H1 (cell line): ENCODE measurements at regions not wholly inside any gene's neighbourhood (a gene's known extent, or its start where the extent isn't known, plus 50 kb on each side); places are given as distances from the start of the nearest gene placed in this dataset.

Experiments
- CTCF ChIA-PET: fragments of 300-600 bp; sonication (Branson Sonifier 250); formaldehyde crosslinking; loops from one replicate; lab custom pipeline; 2021; ENCODE audit not compliant: partially characterized antibody; lab: Charles Lee
- POLR2A ChIA-PET: fragments of 300-600 bp; sonication (Branson Sonifier 250); formaldehyde crosslinking; loops from one replicate; lab custom pipeline; 2021; ENCODE audit warnings: inconsistent platforms; ENCODE audit not compliant: partially characterized antibody; lab: Charles Lee
- DNase-seq, 2 experiments: peaks; one replicate each; pipeline versions ENCODE4 v3.0.0 to v3.0.0-alpha.2; 2010 to 2022; ENCODE audit warnings: low spot score in 2 of 2, low read depth in 1 of 2, mixed read lengths in 1 of 2
- FAIRE-seq: peaks from 2 replicates; lab custom pipeline; 2011; peaks lifted over from hg19 to GRCh38; lab: Jason Lieb, UNC
- H2AFZ ChIP-seq: 2 replicates; pipeline ENCODE4 v1.8.1; 2012; ENCODE audit warnings: low read length, inconsistent platforms
- H2AK5ac ChIP-seq: 2 replicates; pipeline ENCODE4 v1.6.1; 2013; ENCODE audit warnings: low read depth, low read length
- H2BK120ac ChIP-seq: replicated peaks from 2 replicates; pipeline ENCODE3; 2013; ENCODE audit warnings: low read depth, low read length, inconsistent platforms
- H2BK12ac ChIP-seq: 2 replicates; pipeline ENCODE4 v1.6.1; 2013; ENCODE audit warnings: low read depth, low read length
- H2BK15ac ChIP-seq: 2 replicates; pipeline ENCODE4 v1.6.1; 2013; ENCODE audit warnings: low read length
- H2BK20ac ChIP-seq: 2 replicates; pipeline ENCODE4 v1.6.1; 2013; ENCODE audit warnings: low read length
- H2BK5ac ChIP-seq: 2 replicates; pipeline ENCODE4 v1.6.1; 2013; ENCODE audit warnings: low read depth, low read length
- H3K14ac ChIP-seq: 2 replicates; pipeline ENCODE4 v1.6.1; 2013; ENCODE audit warnings: inconsistent platforms; ENCODE audit not compliant: insufficient read length
- H3K18ac ChIP-seq: 2 replicates; pipeline ENCODE4 v1.6.1; 2013; ENCODE audit warnings: low read length; ENCODE audit errors: extremely low read depth
- H3K23ac ChIP-seq: 2 replicates; pipeline ENCODE4 v1.6.1; 2013; ENCODE audit warnings: inconsistent platforms; ENCODE audit not compliant: insufficient read length
- H3K23me2 ChIP-seq: 2 replicates; pipeline ENCODE4 v1.6.1; 2013; ENCODE audit warnings: low read depth, low read length
- H3K27ac ChIP-seq: 2 replicates; pipeline ENCODE4 v1.6.1; 2011; ENCODE audit warnings: low read depth, low read length, inconsistent platforms
- H3K27me3 ChIP-seq, 4 experiments: replicated peaks in 1 of 4; 1 replicate in 1 of 4; 2 replicates in 3 of 4; pipeline versions ENCODE4 v1.6.1 to v1.8.1; 2011 to 2013; ENCODE audit warnings: low read length in 3 of 4, mild to moderate bottlenecking in 3 of 4, inconsistent platforms in 2 of 4, mixed read lengths in 2 of 4, moderate library complexity in 1 of 4; ENCODE audit not compliant: control insufficient read depth in 3 of 4, insufficient read depth in 3 of 4; ENCODE audit errors: extremely low read depth in 1 of 4
- H3K36me3 ChIP-seq, 4 experiments: 2 replicates each; pipeline versions ENCODE4 v1.6.1 to v1.8.1; 2011 to 2013; ENCODE audit warnings: mild to moderate bottlenecking in 4 of 4, low read length in 3 of 4, moderate library complexity in 2 of 4, control low read depth in 1 of 4, inconsistent platforms in 1 of 4; ENCODE audit not compliant: insufficient read depth in 4 of 4, control insufficient read depth in 2 of 4
- H3K4ac ChIP-seq: replicated peaks from 2 replicates; pipeline ENCODE3; 2013; ENCODE audit warnings: low read length, low read depth, mixed read lengths, inconsistent platforms; ENCODE audit not compliant: insufficient read length
- H3K4me1 ChIP-seq, 4 experiments: replicated peaks in 1 of 4; 1 replicate in 1 of 4; 2 replicates in 3 of 4; pipeline versions ENCODE4 v1.6.1 to v1.8.1; 2011 to 2013; ENCODE audit warnings: low read length in 3 of 4, inconsistent platforms in 2 of 4, mixed read lengths in 1 of 4; ENCODE audit not compliant: insufficient read depth in 4 of 4, control insufficient read depth in 3 of 4
- H3K4me2 ChIP-seq, 2 experiments: 2 replicates each; pipeline versions ENCODE4 v1.6.1 to v1.8.1; 2011 to 2013; ENCODE audit warnings: low read depth in 2 of 2, low read length in 2 of 2, control low read depth in 1 of 2, inconsistent platforms in 1 of 2, mild to moderate bottlenecking in 1 of 2; ENCODE audit not compliant: insufficient read depth in 1 of 2
- H3K4me3 ChIP-seq, 4 experiments: fragments of 200-600, 300-600 bp in 1 of 4; sonication (generic), shearing (Covaris generic), sonication (Bioruptor Twin) in 1 of 4; 2 replicates each; pipeline versions ENCODE4 v1.5.1 to v1.8.1; 2011 to 2016; ENCODE audit warnings: low read length in 4 of 4, low read depth in 3 of 4, control low read depth in 2 of 4, inconsistent platforms in 2 of 4, mild to moderate bottlenecking in 2 of 4, mixed read lengths in 1 of 4, moderate library complexity in 1 of 4; ENCODE audit not compliant: insufficient read depth in 2 of 4; ENCODE audit errors: extremely low read depth in 1 of 4
- H3K56ac ChIP-seq: replicated peaks from 2 replicates; pipeline ENCODE3; 2013; ENCODE audit warnings: low read depth, mild to moderate bottlenecking, mixed read lengths, low read length, inconsistent platforms; ENCODE audit not compliant: insufficient read length
- H3K79me1 ChIP-seq: 2 replicates; pipeline ENCODE4 v1.6.1; 2013; ENCODE audit warnings: low read depth, low read length, control low read depth
- H3K79me2 ChIP-seq, 2 experiments: 2 replicates each; pipeline versions ENCODE4 v1.6.1 to v1.8.1; 2012 to 2013; ENCODE audit warnings: low read length in 2 of 2, mild to moderate bottlenecking in 2 of 2, inconsistent platforms in 1 of 2; ENCODE audit not compliant: insufficient read depth in 2 of 2, control insufficient read depth in 1 of 2
- H3K9ac ChIP-seq, 4 experiments: replicated peaks in 1 of 4; 1 replicate in 1 of 4; 2 replicates in 3 of 4; pipeline versions ENCODE4 v1.6.1 to v1.8.1; 2011 to 2013; ENCODE audit warnings: low read depth in 3 of 4, low read length in 3 of 4, control low read depth in 2 of 4, mild to moderate bottlenecking in 2 of 4, moderate library complexity in 2 of 4, inconsistent platforms in 1 of 4; ENCODE audit errors: extremely low read depth in 1 of 4
- H3K9me3 ChIP-seq, 2 experiments: 2 replicates each; pipeline versions ENCODE4 v1.6.1 to v1.8.1; 2012 to 2013; ENCODE audit warnings: mild to moderate bottlenecking in 2 of 2, moderate library complexity in 2 of 2, control low read depth in 1 of 2, inconsistent platforms in 1 of 2, low read depth in 1 of 2, low read length in 1 of 2, mixed read lengths in 1 of 2; ENCODE audit not compliant: insufficient read depth in 2 of 2
- H4K20me1 ChIP-seq, 2 experiments: replicated peaks in 1 of 2; 2 replicates each; pipeline versions ENCODE3 to v1.8.1; 2011 to 2013; ENCODE audit warnings: inconsistent platforms in 2 of 2, low read length in 2 of 2, mild to moderate bottlenecking in 1 of 2; ENCODE audit not compliant: insufficient read depth in 2 of 2, control insufficient read depth in 1 of 2
- H4K5ac ChIP-seq: 2 replicates; pipeline ENCODE4 v1.6.1; 2013; ENCODE audit warnings: low read length, low read depth, mixed read lengths, inconsistent platforms; ENCODE audit not compliant: insufficient read length
- H4K8ac ChIP-seq: 2 replicates; pipeline ENCODE4 v1.8.0; 2013; ENCODE audit warnings: mild to moderate bottlenecking, moderate library complexity, low read length, inconsistent platforms; ENCODE audit not compliant: insufficient read depth; ENCODE audit errors: extremely low read depth
- H4K91ac ChIP-seq: replicated peaks from 2 replicates; pipeline ENCODE3; 2013; ENCODE audit warnings: low read length, mixed read lengths, inconsistent platforms; ENCODE audit not compliant: insufficient read length
- ASH2L ChIP-seq: fragments of 200-600, 300-600 bp; sonication (generic); IDR thresholded peaks from one replicate; pipeline ENCODE4 v1.7.1; 2017; ENCODE audit warnings: low read length
- BCL11A ChIP-seq, 2 experiments: IDR thresholded peaks; one replicate each; pipeline ENCODE4 v1.6.1; 2011; ENCODE audit warnings: low read depth in 2 of 2, low read length in 2 of 2, mild to moderate bottlenecking in 2 of 2
- CHD2 ChIP-seq: IDR thresholded peaks from 2 replicates; pipeline ENCODE4 v1.6.1; 2012; ENCODE audit warnings: low read length, improper control_type of control experiment
- EP300 ChIP-seq, 2 experiments: IDR thresholded peaks; 1 replicate in 1 of 2; 2 replicates in 1 of 2; pipeline ENCODE4 v1.6.1; 2011 to 2012; ENCODE audit warnings: low read depth in 2 of 2, low read length in 2 of 2, mild to moderate bottlenecking in 2 of 2, borderline replicate concordance in 1 of 2, inconsistent platforms in 1 of 2, moderate library complexity in 1 of 2
- KDM1A ChIP-seq: fragments of 200-600, 300-600 bp; sonication (generic); IDR thresholded peaks from 2 replicates; pipeline ENCODE4 v1.7.1; 2016; ENCODE audit warnings: mild to moderate bottlenecking, low read length, borderline replicate concordance
- NRF1 ChIP-seq: IDR thresholded peaks from 2 replicates; pipeline ENCODE4 v1.6.1; 2011; ENCODE audit warnings: mild to moderate bottlenecking, low read depth, low read length, improper control_type of control experiment
- POLR2A ChIP-seq, 2 experiments: IDR thresholded peaks; 1 replicate in 1 of 2; 2 replicates in 1 of 2; pipeline ENCODE4 v1.6.1; 2011; ENCODE audit warnings: low read depth in 2 of 2, low read length in 2 of 2, mild to moderate bottlenecking in 2 of 2; ENCODE audit errors: control extremely low read depth in 1 of 2
- RXRA ChIP-seq: IDR thresholded peaks from 2 replicates; pipeline ENCODE4 v1.6.1; 2011; ENCODE audit warnings: low read depth, mild to moderate bottlenecking, low read length, moderate library complexity; ENCODE audit not compliant: insufficient read depth
- TCF12 ChIP-seq: IDR thresholded peaks from 2 replicates; pipeline ENCODE4 v1.6.1; 2011; ENCODE audit warnings: low read depth, mild to moderate bottlenecking, low read length
- TEAD4 ChIP-seq: IDR thresholded peaks from 2 replicates; pipeline ENCODE4 v1.6.1; 2012; ENCODE audit warnings: low read depth, low read length, inconsistent platforms, mixed read lengths
- WGBS, 2 experiments: shearing (Covaris generic) in 1 of 2; methylation state at CpG; one replicate each; pipeline versions ENCODE4 v1.1.6 to v1.1.7; 2013 to 2015; ENCODE audit warnings: low lambda C conversion rate in 2 of 2, mixed read lengths in 2 of 2, inconsistent platforms in 1 of 2, low coverage in 1 of 2, missing lambda C conversion rate in 1 of 2; ENCODE audit not compliant: insufficient replicate concordance in 2 of 2, insufficient coverage in 1 of 2, insufficient read length in 1 of 2; ENCODE audit errors: extremely low coverage in 1 of 2, missing lambda C conversion rate in 1 of 2; 5-methylcytosine and 5-hydroxymethylcytosine counted together

GRCh38 chr2:120812866-120813265 lies 77.2 kb downstream of the GLI2 start:
- DNase-seq (no peak), FAIRE-seq (no peak)
- Histone ChIP-seq H3K4ac (no peak overlapping the region), H4K5ac (no peak overlapping the region), H3K27ac (no peak overlapping the region), H4K8ac (peak overlapping the region; percentile 32; the same call in 1 of the 2 replicates), H3K4me3 (no peak overlapping the region), H3K23ac (no peak overlapping the region), H3K9me3 (no peaks in the 10 kb centered on the region), H4K20me1 (peaks cover 8 to 24% of the 10 kb centered on the region in 2 experiments), H4K91ac (no peak overlapping the region), H3K27me3 (no peaks in the 10 kb centered on the region), H2AK5ac (no peak overlapping the region), H3K23me2 (no peaks in the 10 kb centered on the region; the same call in 1 of the 2 replicates), H2BK20ac (no peak overlapping the region), H2AFZ (no peak overlapping the region), H3K36me3 (peaks cover 0 to 11% (median 2%) of the 10 kb centered on the region in 4 experiments; a peak in 3 of 8 replicates), H3K14ac (no peak overlapping the region), H3K18ac (no peak overlapping the region), H3K79me1 (peaks cover 18% of the 10 kb centered on the region), H2BK15ac (no peak overlapping the region), H2BK5ac (no peak overlapping the region), H2BK120ac (no peak overlapping the region), H3K4me1 (peaks cover 0 to 2% (median 0%) of the 10 kb centered on the region in 4 experiments; a peak in 1 of 7 replicates), H3K9ac (no peak overlapping the region), H3K4me2 (no peak overlapping the region), H2BK12ac (no peak overlapping the region), H3K79me2 (peaks cover 0 to 18% of the 10 kb centered on the region in 2 experiments; a peak in 2 of 4 replicates), H3K56ac (no peak overlapping the region)
- 98% methylated on average over 7 of the region's 9 CpGs; no CpG with 5 or more reads in 1 of the 2 experiments for whole genome bisulfite sequencing, 2 experiments
- TF ChIP-seq KDM1A (no peak), BCL11A (IDR thresholded peaks at IDR 0.05; ENCODE audit: low read depth in 2 of 2, low read length in 2 of 2) (no peak), CHD2 (no peak), RXRA (no peak), POLR2A (IDR thresholded peaks at IDR 0.05; ENCODE audit: control extremely low read depth in 1 of 2, low read depth in 2 of 2, low read length in 2 of 2) (no peak), TCF12 (no peak), EP300 (IDR thresholded peaks at IDR 0.05; ENCODE audit: borderline replicate concordance in 1 of 2, low read depth in 2 of 2, low read length in 2 of 2) (no peak), ASH2L (no peak), NRF1 (no peak), TEAD4 (no peak)
- CTCF ChIA-PET = interaction anchor here (0.7 to 1.0 kb wide), 2 partner anchors 10 to 74 kb away, joined by 3 to 4 read pairs; no protein-coding TSS in a partner anchor
- POLR2A ChIA-PET = interaction anchor here (0.9 to 1.3 kb wide), 2 partner anchors 8 to 25 kb away, joined by 3 read pairs; no protein-coding TSS in a partner anchor
